ENCODE measurements at regions not wholly inside any gene's neighbourhood (a gene's known extent, or its start where the extent isn't known, plus 50 kb on each side); places are given as distances from the start of the nearest gene placed in this dataset.

GRCh38 chr12:94070520-94070919 lies 77.9 kb upstream of the PLXNC1 start:
- peaks cover 10% of the 10 kb centered on the region for H3K9me3 Mint-ChIP-seq
- H3K4me1 Mint-ChIP-seq, result peaks cover 13% of the 10 kb centered on the region
- no peak overlapping the region for H3K4me3 Mint-ChIP-seq
- Histone ChIP-seq H3K9me3 (ENCODE audit: control insufficient read depth, low read length) (no peaks in the 10 kb centered on the region), H3K36me3 (ENCODE audit: control insufficient read depth, insufficient read depth, low read length) (no peaks in the 10 kb centered on the region), H3K4me3 (ENCODE audit: low read length) (no peak overlapping the region), H3K27ac (ENCODE audit: low read depth, low read length) (no peak overlapping the region), H3K9ac (ENCODE audit: extremely low read depth, low read length, poor library complexity, severe bottlenecking) (no peak overlapping the region), H3K27me3 (ENCODE audit: control insufficient read depth, insufficient read depth, low read length, poor library complexity, severe bottlenecking) (no peaks in the 10 kb centered on the region), H3K4me1 (ENCODE audit: control insufficient read depth, insufficient read depth, low read length) (peaks cover 5% of the 10 kb centered on the region)
- DNase-seq, result no peak
- 92 to 100% methylated on average over 1 to 4 of the region's 5 CpGs for WGBS, 2 experiments (ENCODE audit: insufficient coverage in 1 of 2, insufficient read length in 1 of 2)
- H3K27ac Mint-ChIP-seq, result no peak overlapping the region
- TF ChIP-seq CTCF (conservative IDR thresholded peaks at IDR 0.05), result no peak
- H3K27me3 Mint-ChIP-seq (ENCODE audit: insufficient read depth), result peaks cover 4% of the 10 kb centered on the region
- peaks cover 3% of the 10 kb centered on the region for H3K36me3 Mint-ChIP-seq (ENCODE audit: low read depth)

- Mint-ChIP-seq H3K27ac (no peak overlapping the region), H3K36me3 (ENCODE audit: low read depth) (peaks cover 3% of the 10 kb centered on the region), H3K27me3 (ENCODE audit: insufficient read depth) (peaks cover 4% of the 10 kb centered on the region), H3K9me3 (peaks cover 10% of the 10 kb centered on the region), H3K4me3 (no peak overlapping the region), H3K4me1 (peaks cover 13% of the 10 kb centered on the region)
- Histone ChIP-seq H3K4me1 (ENCODE audit: control insufficient read depth, insufficient read depth, low read length) (peaks cover 5% of the 10 kb centered on the region), H3K36me3 (ENCODE audit: control insufficient read depth, insufficient read depth, low read length) (no peaks in the 10 kb centered on the region), H3K27me3 (ENCODE audit: control insufficient read depth, insufficient read depth, low read length, poor library complexity, severe bottlenecking) (no peaks in the 10 kb centered on the region), H3K27ac (ENCODE audit: low read depth, low read length) (no peak overlapping the region), H3K9me3 (ENCODE audit: control insufficient read depth, low read length) (no peaks in the 10 kb centered on the region), H3K9ac (ENCODE audit: extremely low read depth, low read length, poor library complexity, severe bottlenecking) (no peak overlapping the region), H3K4me3 (ENCODE audit: low read length) (no peak overlapping the region)
- TF ChIP-seq CTCF (conservative IDR thresholded peaks at IDR 0.05), result no peak
- DNase-seq, result no peak
- 92 to 100% methylated on average over 2 of the region's 2 CpGs for WGBS, 2 experiments (ENCODE audit: insufficient coverage in 1 of 2, insufficient read length in 1 of 2)
These were observed 77.1 kb upstream of the PLXNC1 start for GRCh38 chr12:94071258-94071657.

DNA sequence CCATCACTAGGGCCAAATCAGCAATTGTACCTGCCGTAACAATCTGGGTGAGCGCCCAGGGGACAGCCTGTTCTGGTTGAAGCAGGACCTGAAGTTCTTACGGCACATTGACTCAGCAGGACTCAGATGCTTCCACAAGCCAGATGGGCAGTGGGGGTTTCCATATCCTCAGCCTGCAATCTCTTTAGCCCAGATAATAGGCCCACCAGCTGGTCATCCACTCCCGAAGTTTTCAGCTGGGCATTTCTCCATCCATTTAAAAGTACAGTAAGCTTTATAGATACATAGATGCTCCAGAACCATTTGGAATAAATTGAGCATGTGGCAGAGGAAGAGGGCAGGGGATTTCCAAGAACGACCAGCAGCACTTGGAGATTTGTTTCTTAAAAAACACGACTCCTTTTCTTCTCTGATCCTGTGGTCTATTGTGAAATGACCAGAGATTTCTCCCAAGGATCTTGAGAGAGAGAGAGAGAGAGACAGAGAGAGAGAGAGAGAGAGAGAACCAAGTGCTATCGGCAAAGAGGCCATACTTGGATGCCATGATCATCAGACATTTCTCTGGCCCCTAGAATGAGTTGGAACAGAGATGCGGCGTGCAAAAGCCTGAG lies 74.8 kb upstream of the PLXNC1 start:
- H3K4me1 ChIP-seq (ENCODE audit: control insufficient read depth, insufficient read depth, low read length), result peaks cover 9% of the 10 kb centered on the region
- H3K27me3 ChIP-seq (ENCODE audit: control insufficient read depth, insufficient read depth, low read length, poor library complexity, severe bottlenecking), result no peaks in the 10 kb centered on the region
- H3K27ac Mint-ChIP-seq, result no peak overlapping the region
- peaks cover 4% of the 10 kb centered on the region for H3K27me3 Mint-ChIP-seq (ENCODE audit: insufficient read depth)
- H3K4me3 ChIP-seq (ENCODE audit: low read length), result no peak overlapping the region
- peaks cover 6% of the 10 kb centered on the region for H3K9me3 Mint-ChIP-seq
- peaks cover 22% of the 10 kb centered on the region for H3K4me1 Mint-ChIP-seq
- no peak overlapping the region for H3K9ac ChIP-seq (ENCODE audit: extremely low read depth, low read length, poor library complexity, severe bottlenecking)
- TF ChIP-seq CTCF (conservative IDR thresholded peaks at IDR 0.05), result no peak
- no peak for DNase-seq
- whole genome bisulfite sequencing, 2 experiments (ENCODE audit: insufficient coverage in 1 of 2, insufficient read length in 1 of 2), result 86 to 91% methylated on average over 3 to 9 of the region's 9 CpGs
- H3K27ac ChIP-seq (ENCODE audit: low read depth, low read length), result no peak overlapping the region
- H3K36me3 Mint-ChIP-seq (ENCODE audit: low read depth), result peaks cover 3% of the 10 kb centered on the region
- H3K36me3 ChIP-seq (ENCODE audit: control insufficient read depth, insufficient read depth, low read length), result no peaks in the 10 kb centered on the region
- H3K9me3 ChIP-seq (ENCODE audit: control insufficient read depth, low read length), result no peaks in the 10 kb centered on the region
- no peak overlapping the region for H3K4me3 Mint-ChIP-seq

Data from endodermal cell (in vitro differentiated cells).